ENCODE measurements at regions not wholly inside any gene's neighbourhood (a gene's known extent, or its start where the extent isn't known, plus 50 kb on each side); places are given as distances from the start of the nearest gene placed in this dataset.

DNA sequence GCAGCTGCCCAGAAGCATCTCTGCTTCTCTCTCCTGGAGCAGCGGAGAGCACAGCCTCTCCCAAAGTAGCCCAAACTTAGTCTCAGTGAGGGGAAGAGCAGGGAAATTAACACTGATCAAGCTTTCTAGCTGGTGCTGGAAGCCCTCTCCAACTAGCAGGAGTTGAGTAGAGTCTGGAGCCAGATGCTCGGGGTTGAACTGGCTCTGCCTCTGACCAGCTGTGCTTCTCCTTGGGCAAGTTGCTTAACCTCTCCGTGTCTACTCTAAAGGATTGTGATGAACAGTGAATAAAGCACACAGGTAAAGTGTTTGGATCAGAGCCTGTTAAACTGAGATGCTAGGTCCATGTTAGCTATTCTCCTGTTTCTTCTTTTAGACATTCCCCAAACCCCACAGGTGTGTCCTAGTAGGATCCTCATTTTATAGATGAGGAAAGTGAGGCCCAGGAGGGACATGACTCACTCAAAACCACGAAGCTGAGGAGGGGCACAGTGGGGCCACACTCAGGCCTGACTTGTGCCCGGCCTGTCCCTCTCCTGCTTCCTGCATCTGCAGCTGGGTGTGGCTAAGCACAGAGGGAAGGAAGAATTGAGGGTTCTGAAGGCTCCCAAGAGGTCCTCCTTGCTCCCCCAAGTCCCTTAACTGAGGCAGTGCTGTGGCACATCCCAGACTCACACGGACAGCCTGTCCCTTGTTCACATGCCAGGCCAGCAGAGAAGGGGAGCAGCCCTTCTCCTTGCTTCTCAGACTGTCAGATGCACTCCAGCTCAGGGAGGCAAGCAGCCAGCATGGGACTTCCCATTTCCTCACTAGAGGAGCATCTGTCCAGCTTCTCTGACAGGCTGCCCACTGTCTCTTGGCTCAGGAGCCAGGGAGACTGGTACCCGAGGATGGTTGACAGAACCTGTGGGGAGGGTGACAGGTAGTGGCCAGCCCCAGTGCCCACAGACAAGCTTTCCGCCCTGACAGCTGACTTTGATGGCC is 152.0 kb upstream of the IGSF21 start:
- TF ChIP-seq POLR2A (IDR thresholded peaks at IDR 0.05) (no peak), CTCF (IDR thresholded peaks at IDR 0.05) (no peak)
- no peaks in the 10 kb centered on the region for H3K4me1 ChIP-seq
- WGBS, 2 donors, result 49 to 53% methylated on average over 7 to 8 of the region's 8 CpGs
- intact Hi-C loops (cut with DNase I), result no loop called here
- no peaks in the 10 kb centered on the region for H3K9me3 ChIP-seq
- DNase-seq (no peak), ATAC-seq (no peak)
- no peaks in the 10 kb centered on the region for H3K36me3 ChIP-seq (replicated peaks in 1 of 2; ENCODE audit: insufficient read depth in 1 of 2, low read depth in 2 of 2)
- no peak overlapping the region for H3K27ac ChIP-seq
- H3K4me3 ChIP-seq, result no peak overlapping the region
- H3K27me3 ChIP-seq, result peaks cover 0 to 6% of the 10 kb centered on the region in 2 donors

GRCh38 chr1:17957588-17958267 is 149.9 kb upstream of the IGSF21 start:
- Histone ChIP-seq H3K27ac (no peak overlapping the region), H3K9me3 (no peaks in the 10 kb centered on the region), H3K27me3 (peaks cover 0 to 6% of the 10 kb centered on the region in 2 donors), H3K4me3 (no peak overlapping the region), H3K4me1 (no peaks in the 10 kb centered on the region), H3K36me3 (replicated peaks in 1 of 2; ENCODE audit: insufficient read depth in 1 of 2, low read depth in 2 of 2) (no peaks in the 10 kb centered on the region)
- intact Hi-C loops (cut with DNase I), result no loop called here
- no peak for TF ChIP-seq CTCF (IDR thresholded peaks at IDR 0.05)
- no peak for TF ChIP-seq POLR2A (IDR thresholded peaks at IDR 0.05)
- DNase-seq (no peak), ATAC-seq (no peak)
- WGBS, 2 donors, result 40% methylated on average over 10 of the region's 10 CpGs

GRCh38 chr1:17958704-17959103 is 148.9 kb upstream of the IGSF21 start:
- Histone ChIP-seq H3K4me3 (no peak overlapping the region), H3K27ac (no peak overlapping the region), H3K9me3 (no peaks in the 10 kb centered on the region), H3K36me3 (replicated peaks in 1 of 2; ENCODE audit: insufficient read depth in 1 of 2, low read depth in 2 of 2) (no peaks in the 10 kb centered on the region), H3K4me1 (no peaks in the 10 kb centered on the region), H3K27me3 (peaks cover 0 to 6% of the 10 kb centered on the region in 2 donors)
- intact Hi-C loops (cut with DNase I), result no loop called here
- no peak for ATAC-seq
- TF ChIP-seq CTCF (IDR thresholded peaks at IDR 0.05) (no peak), POLR2A (IDR thresholded peaks at IDR 0.05) (no peak)
- WGBS, 2 donors, result 35 to 67% methylated on average over 1 of the region's 1 CpG
- DNase-seq, result no peak

GRCh38 chr1:17963513-17963912 is 144.1 kb upstream of the IGSF21 start:
- no peaks in the 10 kb centered on the region for H3K4me1 ChIP-seq
- H3K27ac ChIP-seq, result no peak overlapping the region
- no peaks in the 10 kb centered on the region for H3K27me3 ChIP-seq
- H3K36me3 ChIP-seq (replicated peaks in 1 of 2; ENCODE audit: insufficient read depth in 1 of 2, low read depth in 2 of 2), result no peaks in the 10 kb centered on the region
- intact Hi-C loops (cut with DNase I), result no loop called here
- ATAC-seq, result no peak
- TF ChIP-seq CTCF (IDR thresholded peaks at IDR 0.05), result no peak
- TF ChIP-seq POLR2A (IDR thresholded peaks at IDR 0.05), result no peak
- H3K9me3 ChIP-seq, result no peaks in the 10 kb centered on the region
- H3K4me3 ChIP-seq, result no peak overlapping the region
- no peak for DNase-seq
- WGBS, 2 donors, result 61 to 65% methylated on average over 10 of the region's 10 CpGs
